Progenitor cell of endocrine pancreas (in vitro differentiated cells): ENCODE measurements at regions not wholly inside any gene's neighbourhood (a gene's known extent, or its start where the extent isn't known, plus 50 kb on each side); places are given as distances from the start of the nearest gene placed in this dataset.

ENCODE experiments used
- DNase-seq: peaks from one replicate; pipeline ENCODE4 v3.0.0; 2021; ENCODE audit warnings: low spot score; ENCODE audit not compliant: unreplicated experiment
- H3K27ac Mint-ChIP-seq: 2 replicates; pipeline ENCODE4 v1.8.0; 2021; ENCODE audit warnings: mild to moderate bottlenecking, moderate library complexity, mixed read lengths
- H3K27me3 Mint-ChIP-seq: 2 replicates; pipeline ENCODE4 v1.8.0; 2021; ENCODE audit warnings: mixed read lengths
- H3K36me3 Mint-ChIP-seq: 2 replicates; pipeline ENCODE4 v1.8.0; 2022; ENCODE audit warnings: mixed read lengths; ENCODE audit not compliant: insufficient read depth
- H3K4me1 Mint-ChIP-seq: 2 replicates; pipeline ENCODE4 v1.8.0; 2021; ENCODE audit warnings: low read depth, mixed read lengths
- H3K4me3 Mint-ChIP-seq: 2 replicates; pipeline ENCODE4 v1.8.0; 2021; ENCODE audit warnings: low read depth, mild to moderate bottlenecking, moderate library complexity, mixed read lengths
- H3K9me3 Mint-ChIP-seq: 2 replicates; pipeline ENCODE4 v1.8.0; 2021; ENCODE audit warnings: low read depth, mixed read lengths
- CTCF ChIP-seq: fragments of 200-600 bp; sonication (generic); IDR thresholded peaks from one replicate; pipeline ENCODE4 v1.5.0; 2021; ENCODE audit warnings: antibody characterized with exemption, mild to moderate bottlenecking; ENCODE audit not compliant: unreplicated experiment

- H3K4me1 Mint-ChIP-seq = no peaks in the 10 kb centered on the region
Measured at GRCh38 chrX:63439580-63439979, 88.4 kb upstream of the SPIN4 start.

GRCh38 chrX:63436865-63437264 is 85.7 kb upstream of the SPIN4 start:
- TF ChIP-seq CTCF = no peak
- H3K9me3 Mint-ChIP-seq = peaks cover 54% of the 10 kb centered on the region

More at GRCh38 chrX:63439580-63439979, 88.4 kb upstream of the SPIN4 start:
- Mint-ChIP-seq H3K27me3 (no peaks in the 10 kb centered on the region), H3K4me3 (no peak overlapping the region), H3K9me3 (peaks cover 48% of the 10 kb centered on the region), H3K27ac (no peak overlapping the region), H3K36me3 (peaks cover 13% of the 10 kb centered on the region)
- no peak for DNase-seq
- no peak for TF ChIP-seq CTCF

GRCh38 chrX:63434665-63435064 is 83.5 kb upstream of the SPIN4 start:
- Mint-ChIP-seq H3K4me3 (no peak overlapping the region), H3K9me3 (peaks cover 39% of the 10 kb centered on the region), H3K27ac (no peak overlapping the region), H3K27me3 (no peaks in the 10 kb centered on the region), H3K4me1 (no peaks in the 10 kb centered on the region), H3K36me3 (peaks cover 16% of the 10 kb centered on the region)
- DNase-seq = no peak
- TF ChIP-seq CTCF = no peak

More at GRCh38 chrX:63436865-63437264, 85.7 kb upstream of the SPIN4 start:
- no peak for DNase-seq
- Mint-ChIP-seq H3K4me1 (no peaks in the 10 kb centered on the region), H3K27me3 (no peaks in the 10 kb centered on the region), H3K27ac (no peak overlapping the region), H3K4me3 (no peak overlapping the region), H3K36me3 (peaks cover 21% of the 10 kb centered on the region)

- TF ChIP-seq CTCF = no peak
- Mint-ChIP-seq H3K4me3 (no peak overlapping the region), H3K27ac (no peak overlapping the region), H3K27me3 (no peaks in the 10 kb centered on the region), H3K36me3 (peaks cover 16% of the 10 kb centered on the region), H3K9me3 (peaks cover 35% of the 10 kb centered on the region), H3K4me1 (no peaks in the 10 kb centered on the region)
- DNase-seq = no peak
Measured at GRCh38 chrX:63434206-63434605, 83.1 kb upstream of the SPIN4 start.

- Mint-ChIP-seq H3K27ac (no peak overlapping the region), H3K27me3 (no peaks in the 10 kb centered on the region), H3K4me3 (no peak overlapping the region), H3K9me3 (peaks cover 21% of the 10 kb centered on the region), H3K36me3 (peaks cover 15% of the 10 kb centered on the region), H3K4me1 (peaks cover 3% of the 10 kb centered on the region)
- TF ChIP-seq CTCF = no peak
- no peak for DNase-seq
Measured at GRCh38 chrX:63430026-63430425, 78.9 kb upstream of the SPIN4 start.
